BE2C (cell line): ENCODE measurements at regions not wholly inside any gene's neighbourhood (a gene's known extent, or its start where the extent isn't known, plus 50 kb on each side); places are given as distances from the start of the nearest gene placed in this dataset.

Source experiments
- DNase-seq: peaks from one replicate; pipeline ENCODE4 v3.0.0-alpha.2; 2020
- H3K27me3 ChIP-seq: fragments of 250-450 bp; sonication (Bioruptor Pico); 2 replicates; pipeline ENCODE4 v1.5.1; 2020; ENCODE audit warnings: mild to moderate bottlenecking
- H3K36me3 ChIP-seq: fragments of 250-450 bp; sonication (Bioruptor Pico); 2 replicates; pipeline ENCODE4 v1.5.1; 2020; ENCODE audit warnings: mild to moderate bottlenecking
- H3K4me1 ChIP-seq: fragments of 250-450 bp; sonication (Bioruptor Pico); 2 replicates; pipeline ENCODE4 v1.5.1; 2020
- H3K4me3 ChIP-seq: 2 replicates; pipeline ENCODE4 v1.5.1; 2011; ENCODE audit warnings: low read depth, low read length
- H3K9me3 ChIP-seq: fragments of 250-450 bp; sonication (Bioruptor Pico); 2 replicates; pipeline ENCODE4 v1.5.1; 2020
- TF ChIP-seq, protein P1 (sequence below): IDR thresholded peaks from 2 replicates; pipeline ENCODE4 v1.5.1; 2012; ENCODE audit warnings: mild to moderate bottlenecking, low read depth, low read length

DNA sequence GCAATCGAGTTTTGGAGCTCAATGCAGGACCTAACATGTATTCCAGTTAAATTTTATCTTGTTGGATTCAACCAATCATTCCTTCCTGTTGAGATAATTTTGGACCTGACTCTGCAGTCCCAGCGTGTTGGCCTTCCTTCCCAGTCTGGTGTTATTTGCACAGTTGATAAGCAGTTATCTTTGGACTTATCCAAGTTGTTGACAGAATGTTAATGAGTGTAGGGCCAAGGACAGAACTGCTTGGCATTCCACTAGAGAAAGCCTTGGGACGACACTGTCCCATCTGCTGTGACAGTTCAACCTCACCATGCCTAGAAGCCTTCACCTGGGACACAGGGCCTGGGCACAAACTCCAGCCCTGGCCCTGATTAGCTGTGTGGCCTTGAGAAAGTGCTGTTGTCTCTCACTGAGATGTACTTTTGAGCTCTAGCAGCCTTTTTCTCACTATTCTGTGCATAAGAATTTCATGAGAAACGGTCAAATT, 104.1 kb upstream of the SLC25A33 start:
- H3K4me1 ChIP-seq = no peaks in the 10 kb centered on the region
- H3K27me3 ChIP-seq = no peaks in the 10 kb centered on the region
- no peaks in the 10 kb centered on the region for H3K36me3 ChIP-seq
- H3K9me3 ChIP-seq = no peaks in the 10 kb centered on the region
- TF ChIP-seq, protein P1, sequence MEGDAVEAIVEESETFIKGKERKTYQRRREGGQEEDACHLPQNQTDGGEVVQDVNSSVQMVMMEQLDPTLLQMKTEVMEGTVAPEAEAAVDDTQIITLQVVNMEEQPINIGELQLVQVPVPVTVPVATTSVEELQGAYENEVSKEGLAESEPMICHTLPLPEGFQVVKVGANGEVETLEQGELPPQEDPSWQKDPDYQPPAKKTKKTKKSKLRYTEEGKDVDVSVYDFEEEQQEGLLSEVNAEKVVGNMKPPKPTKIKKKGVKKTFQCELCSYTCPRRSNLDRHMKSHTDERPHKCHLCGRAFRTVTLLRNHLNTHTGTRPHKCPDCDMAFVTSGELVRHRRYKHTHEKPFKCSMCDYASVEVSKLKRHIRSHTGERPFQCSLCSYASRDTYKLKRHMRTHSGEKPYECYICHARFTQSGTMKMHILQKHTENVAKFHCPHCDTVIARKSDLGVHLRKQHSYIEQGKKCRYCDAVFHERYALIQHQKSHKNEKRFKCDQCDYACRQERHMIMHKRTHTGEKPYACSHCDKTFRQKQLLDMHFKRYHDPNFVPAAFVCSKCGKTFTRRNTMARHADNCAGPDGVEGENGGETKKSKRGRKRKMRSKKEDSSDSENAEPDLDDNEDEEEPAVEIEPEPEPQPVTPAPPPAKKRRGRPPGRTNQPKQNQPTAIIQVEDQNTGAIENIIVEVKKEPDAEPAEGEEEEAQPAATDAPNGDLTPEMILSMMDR = no peak
- no peak for DNase-seq
- no peak overlapping the region for H3K4me3 ChIP-seq

DNA sequence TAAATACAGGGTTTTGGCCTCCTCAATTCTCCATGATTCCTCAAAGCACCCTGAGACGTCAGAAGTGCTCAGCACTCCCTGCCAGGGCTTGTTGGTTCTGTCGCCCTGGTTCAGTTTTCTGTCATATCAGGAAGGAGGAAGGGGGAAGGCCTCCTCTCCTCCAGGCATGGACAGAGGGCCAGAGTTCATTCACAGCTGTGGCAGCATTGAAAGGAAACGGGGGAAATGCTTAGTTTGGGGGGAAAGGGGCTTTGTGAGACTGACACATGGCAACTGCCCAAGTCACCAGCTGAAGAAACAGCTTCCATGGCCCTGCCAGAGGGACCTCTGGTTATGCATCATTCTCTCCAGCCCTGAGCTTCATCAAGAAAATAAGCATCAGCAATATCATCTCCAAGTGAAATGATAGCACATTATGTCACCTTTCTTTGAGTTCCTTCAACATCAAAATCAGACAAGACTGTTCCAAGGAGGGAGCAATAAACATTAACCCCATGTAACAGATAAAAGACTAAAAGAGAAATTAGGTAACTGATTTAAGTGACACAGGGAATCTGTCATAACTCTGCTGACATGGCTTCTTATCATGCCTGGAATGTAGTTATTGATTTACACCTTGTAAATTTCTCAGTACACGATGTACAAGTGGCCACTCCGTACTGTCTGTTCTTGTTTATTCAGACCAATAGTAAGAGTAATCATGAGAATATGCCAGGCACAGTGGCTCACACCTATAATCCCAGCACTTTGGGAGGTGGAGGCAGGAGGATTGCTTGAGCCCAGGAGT, 103.2 kb upstream of the SLC25A33 start:
- no peak for DNase-seq
- Histone ChIP-seq H3K4me1 (no peaks in the 10 kb centered on the region), H3K27me3 (no peaks in the 10 kb centered on the region), H3K36me3 (no peaks in the 10 kb centered on the region), H3K4me3 (no peak overlapping the region), H3K9me3 (no peaks in the 10 kb centered on the region)
- TF ChIP-seq, protein P1 = no peak

DNA sequence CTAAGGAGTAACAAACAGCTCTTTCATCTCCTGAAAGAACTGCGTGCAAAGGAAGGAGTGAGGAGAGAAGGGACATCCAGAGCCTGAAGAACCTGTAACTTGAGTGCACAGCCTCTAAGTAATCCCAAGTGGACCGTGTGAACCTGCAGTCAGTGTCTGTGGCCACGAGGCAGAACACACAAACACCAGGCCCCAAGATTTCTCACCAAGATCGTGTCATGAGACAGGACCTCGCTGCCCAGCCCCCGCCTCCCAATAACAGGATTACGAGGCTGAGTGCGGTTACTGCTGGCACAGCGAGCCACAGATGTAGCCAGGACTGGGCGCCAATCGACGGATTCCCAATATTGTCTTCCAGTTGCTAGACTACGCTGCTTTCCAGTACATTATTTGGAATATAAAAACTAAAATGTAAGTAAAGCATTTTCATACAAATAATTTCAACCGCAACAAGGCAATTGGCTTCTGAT, 101.3 kb upstream of the SLC25A33 start:
- no peaks in the 10 kb centered on the region for H3K9me3 ChIP-seq
- DNase-seq = no peak
- H3K36me3 ChIP-seq = no peaks in the 10 kb centered on the region
- TF ChIP-seq, protein P1 = no peak
- no peaks in the 10 kb centered on the region for H3K4me1 ChIP-seq
- H3K27me3 ChIP-seq = no peaks in the 10 kb centered on the region
- H3K4me3 ChIP-seq = no peak overlapping the region

- no peak overlapping the region for H3K4me3 ChIP-seq
- no peaks in the 10 kb centered on the region for H3K9me3 ChIP-seq
- no peak for DNase-seq
- no peaks in the 10 kb centered on the region for H3K27me3 ChIP-seq
- H3K4me1 ChIP-seq = no peaks in the 10 kb centered on the region
- TF ChIP-seq, protein P1 = no peak
- no peaks in the 10 kb centered on the region for H3K36me3 ChIP-seq
These were observed 100.7 kb upstream of the SLC25A33 start for GRCh38 chr1:9438431-9439073.

DNA sequence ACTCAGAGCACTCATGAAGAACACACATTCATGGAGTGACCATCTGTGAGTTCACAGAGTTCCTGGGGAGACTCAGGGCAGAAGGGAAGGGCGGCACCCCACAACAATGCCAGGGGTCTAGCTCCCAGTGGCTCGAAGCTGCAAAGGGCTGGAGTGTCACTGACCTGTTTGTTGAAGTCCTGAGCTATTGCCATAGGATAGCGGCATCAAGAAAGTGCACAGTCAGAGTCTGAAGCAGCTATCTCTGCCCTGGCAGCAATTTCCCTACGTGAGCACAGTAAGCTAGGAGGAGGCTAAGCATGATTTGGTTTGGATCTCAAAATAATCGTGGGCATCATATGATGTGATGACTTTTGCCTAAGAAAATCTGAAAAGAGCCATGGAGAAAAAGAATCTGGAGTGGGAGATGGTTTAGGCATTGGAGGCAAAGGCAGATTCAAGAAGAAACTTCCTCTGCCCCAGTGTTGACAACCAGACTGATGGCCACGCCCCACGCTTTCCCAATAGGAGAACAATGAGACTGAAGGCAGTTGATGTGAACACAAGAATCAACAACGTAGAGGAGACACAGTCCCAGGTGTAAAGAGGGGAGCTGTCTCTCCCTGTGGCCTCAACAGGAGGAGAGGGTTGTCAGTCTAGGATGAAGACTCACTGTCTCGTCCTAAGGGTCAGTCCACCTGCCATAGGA, 100.0 kb upstream of the SLC25A33 start:
- no peak for DNase-seq
- Histone ChIP-seq H3K36me3 (no peaks in the 10 kb centered on the region), H3K4me3 (no peak overlapping the region), H3K4me1 (no peaks in the 10 kb centered on the region), H3K27me3 (no peaks in the 10 kb centered on the region), H3K9me3 (no peaks in the 10 kb centered on the region)
- TF ChIP-seq, protein P1 = no peak
